AG20443 (cell line): ENCODE measurements at regions not wholly inside any gene's neighbourhood (a gene's known extent, or its start where the extent isn't known, plus 50 kb on each side); places are given as distances from the start of the nearest gene placed in this dataset.
A peak's percentile ranks its signal among the peaks of the same experiment; 100 is the strongest.
"Not testable (repeated sequence)": the region's sequence is repeated elsewhere in the genome, so short reads cannot be mapped to it uniquely, and the experiment has no call there.

Source experiments
- DNase-seq: peaks from one replicate; pipeline ENCODE4 v3.0.0; 2012; ENCODE audit warnings: low spot score, mixed read lengths

DNA sequence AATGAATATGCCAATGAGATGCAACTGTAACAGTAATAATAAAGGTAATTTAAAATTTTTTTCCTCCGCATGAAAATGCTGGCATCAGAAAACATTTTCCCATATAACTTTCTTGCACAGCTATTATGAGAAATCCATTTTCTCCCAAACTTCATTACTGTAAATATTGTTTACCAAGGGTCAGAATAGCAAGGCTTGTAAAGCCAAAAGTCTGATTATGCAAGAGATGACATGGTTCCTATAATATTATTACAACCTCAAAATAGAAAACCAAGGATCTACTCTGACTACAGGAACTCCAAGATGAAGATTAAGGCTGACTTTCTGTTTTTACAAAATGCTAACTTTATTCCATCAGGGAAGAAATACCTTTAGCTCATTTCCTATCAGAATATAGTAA is 162.7 kb upstream of the CDK1 start:
- no peak for DNase-seq

DNA sequence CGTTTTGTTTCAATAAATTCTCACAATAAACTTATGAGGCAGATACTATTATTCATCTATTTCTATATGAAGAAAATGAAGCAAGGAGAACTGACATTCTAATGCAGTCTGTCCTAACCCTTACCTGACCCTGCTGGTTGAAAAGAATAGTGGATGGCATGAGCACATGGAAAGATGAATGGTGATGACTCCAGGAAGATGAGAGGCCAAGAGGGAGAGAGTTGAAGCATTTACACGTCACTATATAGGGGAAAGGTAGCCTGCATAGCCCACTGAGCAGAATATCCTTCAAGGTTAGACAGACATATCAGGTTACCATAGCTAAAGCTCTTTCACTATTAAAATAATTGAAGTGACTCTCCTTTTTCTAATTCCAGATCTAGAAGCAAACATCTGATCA is 163.9 kb upstream of the CDK1 start:
- no peak for DNase-seq

DNA sequence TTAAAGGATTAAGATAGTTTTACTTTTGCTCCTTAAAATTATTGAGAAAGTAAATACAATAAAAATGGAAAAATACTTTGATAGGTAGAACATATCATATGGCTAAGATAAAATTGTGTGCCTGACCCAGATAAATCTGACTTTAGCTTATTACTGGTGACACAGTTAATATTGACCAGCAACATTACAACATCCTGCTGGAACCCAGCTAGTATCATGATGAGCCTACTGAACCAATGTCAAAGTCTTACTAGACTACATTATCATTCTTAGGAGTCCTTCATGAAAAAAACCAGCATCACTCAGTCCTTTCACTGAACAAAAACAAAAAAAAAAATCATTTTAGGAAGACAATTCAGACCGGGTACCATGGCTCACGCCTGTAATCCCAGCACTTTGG is 164.8 kb upstream of the CDK1 start:
- no peak for DNase-seq

DNA sequence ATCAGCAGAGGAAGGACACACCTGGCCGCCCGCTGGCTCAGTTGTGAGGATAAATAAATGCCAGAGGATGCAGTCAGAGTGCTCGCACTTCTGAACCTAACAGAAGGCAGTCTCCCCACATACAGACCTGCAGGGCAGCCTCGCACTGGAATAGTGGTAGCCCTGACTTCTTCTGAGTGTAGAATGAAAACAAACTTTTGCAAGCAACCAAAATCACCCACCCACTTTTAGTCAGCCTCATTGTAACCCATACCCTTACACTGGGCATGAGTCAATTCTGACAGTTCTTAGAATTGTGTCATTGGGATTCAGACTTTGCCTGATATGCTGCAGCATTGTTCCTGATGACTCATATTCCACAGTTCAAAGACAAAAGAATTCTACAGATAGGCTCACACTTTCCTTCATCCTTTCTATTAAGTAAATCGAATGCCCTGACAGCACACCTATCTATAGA is 167.0 kb upstream of the CDK1 start:
- DNase-seq, result peak; percentile 62

DNA sequence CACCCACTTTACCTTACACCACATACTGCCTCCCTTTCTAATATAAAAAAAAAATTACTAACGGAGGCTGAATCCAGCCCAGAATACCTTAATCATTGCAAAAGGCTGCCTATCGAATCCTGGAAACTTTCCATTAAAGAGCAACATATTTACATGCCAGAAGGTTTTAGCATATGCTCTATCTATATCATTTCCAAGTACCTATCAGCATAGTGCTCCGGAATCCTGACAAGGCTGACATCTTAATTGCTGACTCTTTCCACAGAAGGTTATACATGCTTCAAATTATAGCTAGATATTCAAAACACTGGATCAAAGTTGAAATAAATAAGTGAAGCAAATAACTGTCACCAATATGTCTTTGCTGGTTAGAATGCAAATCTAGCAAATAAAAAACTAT is 170.9 kb upstream of the CDK1 start:
- DNase-seq, result no peak

DNA sequence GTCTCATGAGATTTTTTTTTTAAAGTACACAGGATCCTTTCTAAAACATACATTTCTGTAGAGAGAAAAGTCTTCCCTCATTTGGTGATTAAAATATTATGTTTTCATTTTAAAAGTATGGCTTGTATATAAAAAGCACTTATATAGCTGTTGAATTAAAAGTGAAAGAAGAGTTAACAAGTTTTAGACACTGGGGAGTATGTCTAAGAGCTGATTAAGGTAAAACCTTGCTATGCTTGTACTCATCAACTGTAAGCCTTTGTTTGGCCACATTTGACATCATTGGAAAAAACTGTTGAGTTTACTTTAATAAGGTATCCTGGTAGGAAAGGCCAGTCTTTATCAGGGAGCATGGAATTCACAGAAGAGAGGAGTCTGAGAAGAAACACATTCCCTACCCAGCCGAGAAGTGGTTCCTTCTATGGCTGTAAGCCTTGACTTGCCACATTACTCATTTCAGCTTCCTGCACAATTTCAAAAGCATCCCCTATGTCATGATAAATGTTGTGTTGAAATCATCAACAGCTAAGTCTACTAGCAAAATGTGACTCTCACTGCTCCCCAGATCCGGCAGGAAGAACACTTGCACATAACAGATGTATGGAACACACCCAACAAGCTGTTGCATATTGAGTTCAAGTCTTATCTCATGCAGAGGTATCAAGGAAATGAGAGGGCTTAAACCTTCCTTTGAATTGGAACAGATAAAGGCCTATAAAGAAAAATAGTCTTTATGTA is 171.8 kb upstream of the CDK1 start:
- peak; percentile 19 for DNase-seq

DNA sequence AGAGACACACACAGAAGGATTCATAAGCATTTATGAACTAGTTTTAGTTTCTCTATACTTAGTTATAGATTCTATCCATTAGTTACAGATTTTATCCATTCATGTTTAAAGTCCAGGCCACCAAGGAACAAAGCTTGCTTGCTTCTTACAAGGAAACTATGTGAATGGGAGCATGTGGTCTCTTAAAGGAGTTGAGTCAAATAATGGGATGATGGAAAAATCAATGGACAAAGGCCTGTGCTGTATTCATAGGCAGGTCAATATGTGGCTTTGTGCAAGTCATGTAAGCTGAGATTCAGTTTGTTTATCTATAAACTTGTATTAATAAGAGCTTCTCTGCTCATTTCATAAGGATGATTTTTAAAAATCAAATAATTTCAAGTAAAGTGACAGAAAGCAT is 172.8 kb upstream of the CDK1 start:
- DNase-seq, result no peak

DNA sequence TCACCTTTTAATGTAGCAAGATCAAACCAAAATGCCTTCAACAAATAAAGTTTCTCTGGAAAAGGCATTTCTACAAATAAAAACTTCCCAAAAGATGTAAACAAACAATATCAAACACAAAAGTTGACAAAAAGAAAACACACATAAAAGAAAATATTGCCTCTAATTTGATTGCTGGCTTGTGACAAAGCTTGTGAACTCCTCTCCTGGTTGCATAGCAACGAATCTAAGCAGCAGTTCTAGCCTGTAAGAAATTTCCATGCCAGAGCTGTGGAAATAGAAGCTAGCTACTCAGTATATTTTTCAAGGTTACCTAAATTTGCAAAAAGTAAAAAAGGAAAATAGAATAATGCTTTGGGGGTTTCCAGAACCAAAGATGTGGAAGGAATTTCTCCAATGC is 173.9 kb upstream of the CDK1 start:
- DNase-seq, result no peak

DNA sequence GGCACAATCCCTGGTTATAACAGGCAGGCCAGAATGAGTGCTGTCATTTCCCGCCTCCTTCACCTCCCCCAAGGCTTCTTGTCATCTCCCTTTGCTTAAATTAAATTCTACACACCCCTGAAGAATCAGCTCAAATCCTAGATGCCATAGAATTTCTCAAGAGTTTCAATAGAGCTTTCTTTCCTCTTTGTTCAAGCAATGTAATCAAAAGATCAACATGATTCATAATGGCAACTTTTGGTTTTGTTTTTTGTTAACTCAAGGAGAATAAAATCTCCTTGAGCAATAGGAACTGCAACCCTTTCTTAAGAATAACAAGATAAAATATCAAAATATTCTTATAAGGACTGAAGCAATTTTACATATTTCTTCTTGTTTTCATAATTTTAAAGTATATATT is 180.8 kb upstream of the CDK1 start:
- no peak for DNase-seq

DNA sequence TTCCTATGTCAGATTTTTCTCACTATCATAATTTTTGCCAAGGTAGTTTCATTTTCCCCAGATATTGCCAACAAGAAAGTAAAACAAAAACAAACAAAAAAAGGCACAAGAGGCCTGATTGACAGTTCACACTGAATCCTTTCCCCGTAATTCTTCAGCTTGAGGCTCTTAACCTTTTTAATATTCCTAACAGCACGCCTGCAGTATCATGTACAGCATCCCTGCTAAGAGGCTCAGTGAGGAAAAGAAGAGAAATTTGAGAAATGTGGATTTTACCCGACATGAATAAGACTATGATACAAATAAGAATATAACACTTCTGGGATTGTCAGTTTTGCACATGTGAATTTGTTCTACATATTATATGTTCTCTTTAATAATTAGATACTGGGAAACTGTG is 182.4 kb upstream of the CDK1 start:
- no peak for DNase-seq

DNA sequence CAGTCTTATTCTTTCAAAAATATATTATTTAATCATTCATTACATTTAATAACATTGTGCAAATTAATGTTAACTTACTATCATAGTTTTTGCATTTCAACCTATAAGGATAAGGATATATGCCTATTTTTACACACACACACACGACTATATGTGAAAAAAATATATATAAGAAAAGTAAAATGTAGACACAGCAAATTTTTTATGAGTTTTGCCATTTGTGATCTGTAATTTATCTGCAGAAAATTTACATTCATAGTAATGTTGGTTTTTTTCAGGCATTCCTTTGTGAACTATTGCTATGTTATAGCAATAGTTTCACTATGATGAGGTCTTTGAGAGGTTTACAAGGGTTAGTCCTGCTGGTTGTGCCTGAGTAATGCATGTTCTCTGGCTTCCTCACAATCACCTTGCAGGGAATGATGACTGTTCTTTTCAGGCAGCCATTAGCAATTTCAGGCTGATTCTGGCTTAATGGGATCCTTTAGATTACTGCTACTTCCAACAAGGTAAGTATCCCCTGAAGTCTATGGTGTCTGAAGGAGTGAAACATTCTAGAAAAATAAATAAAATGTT is 183.7 kb upstream of the CDK1 start:
- DNase-seq, result no peak

DNA sequence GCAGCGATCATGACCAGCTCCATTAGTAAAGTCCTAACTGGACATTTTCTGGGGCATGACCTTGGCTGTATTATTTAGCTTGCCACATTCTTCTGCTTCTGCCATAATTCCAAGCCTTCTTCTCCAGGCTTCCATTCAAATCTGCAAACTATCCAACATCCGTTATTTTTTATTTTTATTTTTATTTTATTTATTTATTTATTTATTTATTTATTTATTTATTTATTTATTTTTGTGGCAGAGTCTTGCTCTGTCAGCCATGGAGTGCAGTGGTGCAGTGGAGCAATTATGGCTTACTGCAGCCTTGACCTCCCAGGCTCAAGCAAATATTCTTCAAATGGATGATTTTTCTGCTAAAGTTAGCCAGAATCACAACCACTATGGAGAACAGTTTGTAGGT is 187.2 kb upstream of the CDK1 start:
- no peak for DNase-seq

DNA sequence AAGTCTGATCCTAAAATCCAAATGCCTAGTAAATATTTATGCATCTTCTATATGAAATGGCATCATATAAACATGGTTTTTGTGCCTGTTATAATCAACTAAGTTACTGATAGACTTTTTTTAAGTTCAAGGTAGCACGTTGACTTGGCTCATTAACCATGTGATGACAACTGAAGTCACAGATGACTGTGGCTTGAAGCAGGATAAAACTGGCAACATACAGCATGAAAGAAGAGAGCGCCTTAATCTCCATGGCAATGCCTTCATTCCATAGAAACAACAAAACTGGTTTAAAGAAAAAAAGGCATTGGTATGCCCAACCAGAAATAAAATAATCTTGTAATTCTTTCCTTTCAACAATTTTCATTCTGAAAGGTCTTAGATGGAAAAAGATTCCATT is 188.9 kb upstream of the CDK1 start:
- DNase-seq, result no peak

DNA sequence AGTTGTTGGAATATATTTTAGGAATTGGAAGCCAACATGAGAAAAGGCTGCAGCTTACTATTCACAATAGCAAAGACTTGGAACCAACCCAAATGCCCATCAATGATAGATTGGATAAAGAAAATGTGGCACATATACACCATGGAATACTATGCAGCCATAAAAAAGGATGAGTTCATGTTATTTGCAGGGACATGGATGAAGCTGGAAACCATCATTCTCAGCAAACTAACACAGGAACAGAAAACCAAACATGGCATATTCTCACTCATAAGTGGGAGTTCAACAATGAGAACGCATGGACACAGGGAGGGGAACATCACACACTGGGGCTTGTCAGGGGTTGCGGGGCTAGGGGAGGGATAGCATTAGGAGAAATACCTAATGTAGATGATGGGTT is 192.1 kb upstream of the ANK3 start:
- DNase-seq, result not testable (repeated sequence)

DNA sequence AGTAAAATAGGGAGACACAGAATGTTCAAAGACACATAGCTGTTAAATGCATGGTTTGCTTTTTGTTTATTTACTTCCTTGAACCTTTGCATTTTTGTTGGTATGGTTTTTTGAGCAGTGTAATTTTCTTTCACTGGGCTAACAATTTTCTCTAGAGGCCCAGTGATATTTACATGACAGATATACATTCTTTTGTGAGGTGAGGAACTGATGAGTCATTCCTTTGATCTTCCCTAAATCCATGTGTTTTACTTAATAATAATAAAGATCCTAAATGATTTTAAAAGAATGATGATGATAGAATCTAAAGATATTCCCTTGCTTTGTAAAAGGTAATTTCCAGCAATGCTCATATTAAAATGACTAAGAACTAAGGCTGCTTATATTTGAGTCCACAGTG is 188.5 kb upstream of the ANK3 start:
- DNase-seq, result no peak

DNA sequence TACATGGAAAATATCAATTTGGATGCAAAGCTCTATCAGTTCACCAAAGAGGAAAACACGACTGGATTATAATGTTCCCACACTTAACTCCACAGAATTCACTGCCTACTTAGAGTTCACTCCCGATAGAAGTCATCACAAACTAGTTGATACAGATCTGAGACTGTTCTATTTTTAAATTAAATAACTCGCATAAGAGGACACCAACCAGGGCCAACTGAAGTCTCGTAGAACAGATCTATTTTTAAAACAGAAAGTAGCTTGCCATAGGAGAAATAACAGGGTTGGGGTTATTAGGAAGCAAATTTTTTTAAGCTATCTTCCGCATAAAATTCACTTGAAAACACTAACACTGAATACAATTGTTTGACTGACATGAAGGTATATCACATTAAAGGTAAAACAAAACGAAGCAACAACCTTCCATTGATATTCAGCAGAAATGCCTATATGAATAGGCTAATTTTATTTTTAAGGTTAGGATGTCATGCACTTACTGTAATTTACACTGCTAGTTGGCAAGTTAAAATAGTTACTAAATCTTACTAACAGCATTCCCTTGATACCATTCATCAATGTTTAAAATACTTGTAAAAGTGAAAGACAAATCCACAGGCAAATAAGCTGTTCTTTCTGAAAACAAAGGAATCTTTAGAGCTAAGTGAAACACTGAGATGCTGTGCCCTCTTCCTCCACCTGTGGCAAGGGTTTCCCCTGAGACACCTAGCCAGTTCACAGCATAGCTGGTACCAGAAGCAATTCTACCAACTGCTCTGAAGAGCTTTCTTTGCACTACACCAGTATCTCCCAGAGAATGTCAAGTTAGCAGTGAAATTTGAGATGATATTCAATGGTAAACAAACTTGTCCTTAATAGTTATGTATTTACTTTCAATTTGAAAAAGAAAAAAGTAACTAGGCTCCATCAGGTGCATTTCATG is 186.7 kb upstream of the ANK3 start:
- no peak for DNase-seq

DNA sequence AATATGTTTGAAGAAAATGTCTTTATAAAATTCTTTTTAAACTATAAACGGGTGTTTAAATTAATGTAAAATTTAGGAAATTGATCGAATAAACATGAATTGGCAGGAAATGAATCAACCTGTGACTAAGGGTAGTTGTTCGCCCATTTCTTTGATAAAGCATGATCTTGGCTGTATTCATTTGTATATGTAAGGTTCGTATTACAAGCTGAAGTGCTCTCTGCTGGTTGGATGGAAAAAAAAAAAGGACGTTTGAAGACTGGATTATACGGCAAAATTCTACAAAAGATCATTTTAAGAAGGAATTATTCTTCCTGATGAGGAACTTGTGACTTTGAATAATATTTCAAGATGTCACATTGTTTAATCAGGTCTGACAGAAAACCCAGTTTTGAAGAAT is 185.4 kb upstream of the ANK3 start:
- DNase-seq, result no peak

DNA sequence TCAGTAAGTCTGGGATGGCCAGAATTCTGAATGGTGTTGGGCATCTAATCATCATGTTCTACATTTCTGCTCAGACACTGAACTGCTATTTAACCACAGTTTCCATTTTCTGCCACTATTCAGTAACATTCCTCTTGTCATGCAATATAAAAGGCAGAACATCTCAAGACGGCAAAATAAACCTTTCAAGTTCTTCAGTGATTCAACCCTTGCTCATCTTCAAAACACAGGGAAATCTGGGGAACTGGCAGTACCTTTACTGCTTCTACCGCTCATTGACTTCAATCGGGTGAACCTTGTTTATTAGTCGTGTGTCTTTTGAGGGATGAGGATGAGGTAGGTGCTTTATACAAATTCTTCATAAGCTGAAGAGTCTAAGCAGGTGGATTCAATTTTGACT is 184.7 kb upstream of the ANK3 start:
- no peak for DNase-seq

DNA sequence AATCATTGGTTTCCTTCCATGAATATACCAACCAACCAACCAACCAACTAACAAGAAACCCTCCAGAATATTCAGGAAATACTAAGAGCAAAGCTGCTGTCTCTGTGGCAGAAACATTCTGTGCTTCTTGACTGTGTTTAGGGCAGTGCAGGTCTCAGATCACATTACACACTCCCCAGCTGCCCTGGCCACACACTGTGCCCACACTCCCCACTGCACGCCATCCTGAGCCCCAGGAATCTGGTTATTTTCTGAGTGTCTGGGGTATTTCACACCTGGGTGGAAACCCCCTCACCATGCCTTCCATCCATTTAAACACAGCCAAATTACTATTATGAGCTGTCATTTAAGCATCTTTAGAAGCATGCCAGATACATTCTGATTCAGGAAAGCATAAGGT is 183.7 kb upstream of the ANK3 start:
- DNase-seq, result no peak

DNA sequence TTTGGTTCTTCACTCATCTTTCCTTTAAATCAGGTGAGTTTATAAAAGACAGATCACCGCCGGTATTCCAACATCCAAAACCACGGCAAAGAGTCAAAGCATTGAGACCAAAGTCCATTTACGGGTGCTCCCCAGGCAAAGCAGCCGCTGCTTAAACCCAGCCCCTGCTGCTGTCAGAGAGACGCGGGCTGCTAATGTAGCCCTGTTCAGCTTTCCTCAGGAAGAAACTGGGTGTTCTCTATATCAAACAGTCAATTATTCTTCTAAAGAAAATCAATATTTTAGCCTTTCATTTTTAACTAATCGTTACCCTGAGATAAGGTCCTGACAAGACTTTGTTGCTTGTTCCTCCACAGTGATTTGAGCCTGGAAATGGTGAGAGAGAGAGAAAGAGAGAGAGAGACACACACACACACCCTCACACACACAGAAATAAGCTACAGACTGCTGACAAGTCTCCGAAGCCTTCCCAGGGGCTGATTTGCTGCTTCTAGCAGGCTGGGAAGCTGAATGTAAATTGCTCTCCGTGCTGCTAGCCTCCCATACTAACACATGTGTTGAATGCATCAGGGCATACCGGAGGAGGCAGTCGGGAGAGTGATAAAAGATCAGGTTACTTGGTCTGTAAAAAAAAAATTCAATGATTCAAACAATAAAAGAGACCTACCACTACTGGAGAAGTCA is 183.0 kb upstream of the ANK3 start:
- DNase-seq, result peak; percentile 37

DNA sequence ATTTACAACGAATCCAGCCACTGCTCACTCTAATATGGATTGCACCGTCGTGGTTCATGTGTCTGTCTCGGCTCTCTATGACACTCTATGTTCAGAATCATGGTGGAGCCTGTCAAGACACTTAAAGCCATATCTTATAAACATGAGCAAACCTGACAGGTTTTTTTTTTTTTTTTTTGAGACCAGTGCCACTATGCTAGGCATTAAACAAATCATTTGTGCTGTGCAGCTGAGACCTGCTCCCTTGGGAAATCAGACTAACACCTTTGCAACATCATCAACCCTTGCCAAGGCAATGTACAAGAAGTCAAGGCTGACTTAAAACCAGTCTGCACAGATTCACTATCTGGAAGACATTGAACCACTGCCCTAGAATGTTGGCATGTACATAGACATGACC is 181.2 kb upstream of the ANK3 start:
- DNase-seq, result no peak

DNA sequence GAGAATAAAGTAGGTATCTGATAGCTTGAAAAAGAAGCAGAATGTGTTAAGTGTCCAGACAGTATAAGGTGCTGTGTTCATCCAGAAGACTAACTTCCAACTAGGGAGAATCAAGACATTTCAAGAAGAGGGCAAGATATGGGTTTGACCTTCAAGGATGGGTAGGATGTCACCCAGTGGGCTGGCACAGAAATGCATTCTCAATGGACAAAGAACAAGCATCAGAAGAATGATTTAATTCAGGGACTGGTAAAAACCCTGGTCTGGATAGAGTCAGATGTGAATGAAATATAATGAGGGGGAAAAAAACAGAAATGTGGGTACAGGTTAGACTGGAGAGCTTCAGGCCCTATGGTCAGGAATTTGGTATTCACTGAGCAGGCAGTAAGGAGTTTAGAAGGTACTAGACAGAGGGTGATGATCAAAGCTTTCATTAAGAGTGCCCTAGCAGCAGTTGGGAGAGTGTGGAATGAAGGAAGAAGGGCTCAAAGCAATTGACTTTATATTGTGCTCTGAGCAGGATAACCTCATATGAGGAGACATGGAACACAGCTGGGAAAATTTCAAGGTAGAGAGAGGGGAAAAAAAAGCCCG is 180.7 kb upstream of the ANK3 start:
- no peak for DNase-seq
